HG03103 (cell line): ENCODE measurements at regions not wholly inside any gene's neighbourhood (a gene's known extent, or its start where the extent isn't known, plus 50 kb on each side); places are given as distances from the start of the nearest gene placed in this dataset.

Experiments
- ATAC-seq: cut with Tn5 transposase; IDR thresholded peaks from one replicate; pipeline ENCODE4 v1.9.1; 2021; ENCODE audit warnings: low read depth; ENCODE audit not compliant: unreplicated experiment

DNA sequence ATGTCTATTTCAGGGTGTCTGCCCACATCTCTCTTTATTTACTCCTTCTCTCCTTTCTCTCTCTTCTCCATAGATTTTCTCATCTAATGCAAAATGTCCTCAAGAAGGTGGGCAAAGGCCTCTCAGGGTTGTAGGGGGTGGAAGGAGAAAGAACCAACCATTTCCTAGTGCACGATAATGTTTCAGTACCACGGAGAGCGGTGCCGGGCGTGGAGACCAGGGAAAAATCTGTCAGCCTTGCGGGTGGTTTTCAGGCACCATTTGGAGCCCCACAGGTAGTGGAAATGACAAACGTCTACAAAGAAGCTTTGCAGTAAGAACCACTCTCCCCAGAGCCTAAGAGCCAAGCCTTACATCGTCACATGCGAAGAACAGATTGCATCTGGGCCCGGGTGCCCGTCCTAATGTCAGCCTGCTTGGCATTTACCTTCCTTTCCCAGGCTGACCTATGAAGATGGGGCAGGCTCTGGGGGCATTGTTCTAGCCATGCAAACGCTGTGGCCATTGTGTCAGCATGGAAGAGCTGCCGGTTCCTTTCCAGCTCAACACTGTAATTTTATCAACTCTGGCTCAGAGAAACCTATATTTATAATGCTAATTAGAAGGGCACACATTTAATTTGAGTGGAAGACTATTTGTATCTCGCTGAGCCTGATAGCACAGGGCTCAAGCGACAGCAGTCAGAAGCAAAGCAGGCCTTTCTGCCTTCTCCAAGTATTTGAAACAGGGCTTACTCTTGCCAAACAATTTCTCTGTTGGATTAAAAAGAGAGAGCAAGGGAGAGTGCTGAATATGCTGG lies 430.1 kb upstream of the WWC1 start:
- ATAC-seq, result no peak

DNA sequence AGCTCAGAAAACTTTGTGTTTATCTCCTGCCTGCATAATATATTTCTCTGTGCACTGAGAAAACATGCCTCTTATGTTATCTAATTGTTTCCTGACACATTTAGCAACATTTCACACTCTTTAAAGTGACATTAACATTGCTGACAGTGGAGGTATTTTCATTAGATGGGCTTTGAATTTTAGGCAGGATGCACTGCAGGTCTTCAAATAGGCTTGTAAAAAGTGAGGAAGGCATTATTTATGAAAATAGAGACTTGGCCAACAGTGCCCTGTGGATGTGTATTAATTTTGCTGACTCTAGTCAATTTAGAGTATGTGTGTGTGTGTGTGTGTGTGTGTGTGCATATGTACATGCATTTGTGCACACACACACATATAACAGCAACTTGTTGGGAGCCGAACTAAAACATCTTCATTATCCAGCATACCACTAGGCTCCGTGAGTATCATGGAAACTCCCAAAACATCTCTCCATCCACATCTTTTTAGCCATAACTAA lies 429.5 kb upstream of the WWC1 start:
- no peak for ATAC-seq

DNA sequence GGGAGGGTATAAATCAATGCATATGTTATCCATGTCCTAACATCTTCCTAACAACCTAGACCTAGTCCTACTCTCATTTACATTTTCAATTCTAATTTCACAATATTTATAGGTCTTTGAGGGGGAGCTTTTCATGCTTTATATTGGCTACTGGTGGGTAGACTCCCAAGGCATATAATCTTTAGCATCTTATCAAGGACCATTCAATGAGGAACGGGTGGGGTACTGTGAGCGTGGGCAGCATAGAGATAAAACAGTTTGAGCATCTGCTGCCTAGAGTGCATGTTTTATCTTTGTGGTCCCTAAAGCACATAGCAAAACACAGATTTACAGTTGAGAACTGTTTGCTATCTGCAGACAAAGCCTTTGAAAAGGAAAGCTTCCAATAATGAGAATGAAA lies 427.6 kb upstream of the WWC1 start:
- no peak for ATAC-seq

DNA sequence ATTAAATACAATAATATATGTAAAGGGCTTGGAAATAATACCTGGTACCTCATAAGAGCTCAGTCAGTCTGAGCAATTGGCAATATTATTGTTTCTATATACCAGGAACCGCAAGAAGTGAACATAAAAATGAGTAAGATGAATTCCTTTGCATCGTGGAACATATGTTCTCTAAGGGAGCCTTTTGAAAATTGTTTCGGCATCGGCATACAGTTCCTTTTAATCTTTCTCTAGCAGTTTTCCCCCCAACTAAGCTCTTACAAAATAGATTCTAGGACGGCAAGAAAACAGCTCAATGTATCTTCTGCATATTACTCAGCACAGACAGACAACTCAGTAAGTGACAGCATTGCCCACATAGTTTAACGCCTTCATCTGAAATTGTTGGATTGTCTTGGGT lies 426.6 kb upstream of the WWC1 start:
- ATAC-seq, result no peak

DNA sequence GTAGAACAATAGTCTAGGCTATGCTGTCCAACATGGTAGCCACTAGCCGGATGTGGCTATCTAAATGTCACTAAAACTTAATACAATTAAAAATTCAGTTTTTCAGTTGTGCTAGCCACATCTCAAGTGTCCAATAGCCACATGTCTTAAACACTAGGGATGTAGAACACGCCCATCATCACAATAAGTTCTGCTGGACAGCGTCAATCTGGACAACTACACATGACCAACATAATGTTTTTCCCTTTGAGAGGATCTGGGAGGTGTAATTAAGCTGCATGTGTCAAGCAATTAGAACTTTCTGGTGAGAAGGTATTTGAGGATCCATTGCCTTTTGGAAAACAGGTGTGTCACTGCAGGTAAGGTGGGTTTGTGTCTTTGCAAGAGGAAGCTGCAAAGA lies 424.6 kb upstream of the WWC1 start:
- no peak for ATAC-seq

DNA sequence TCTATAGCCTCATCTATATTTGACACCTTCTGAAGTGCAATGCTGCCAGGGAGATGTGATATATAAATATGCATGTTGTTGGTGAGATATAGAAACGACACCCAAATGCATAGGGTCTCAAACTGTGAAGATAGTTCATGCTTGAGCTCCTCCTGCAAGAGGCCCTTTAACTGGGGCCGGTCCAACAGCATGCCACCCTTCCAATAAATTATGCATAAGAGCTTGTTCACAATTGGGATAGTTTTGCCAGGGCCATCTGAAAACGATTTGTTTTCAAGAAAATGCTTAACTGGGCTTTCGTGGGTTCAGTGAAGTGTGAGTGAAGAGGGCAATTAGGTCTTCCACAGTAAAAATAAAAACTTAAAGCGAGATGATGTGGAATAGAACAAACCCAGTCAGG lies 424.2 kb upstream of the WWC1 start:
- no peak for ATAC-seq

DNA sequence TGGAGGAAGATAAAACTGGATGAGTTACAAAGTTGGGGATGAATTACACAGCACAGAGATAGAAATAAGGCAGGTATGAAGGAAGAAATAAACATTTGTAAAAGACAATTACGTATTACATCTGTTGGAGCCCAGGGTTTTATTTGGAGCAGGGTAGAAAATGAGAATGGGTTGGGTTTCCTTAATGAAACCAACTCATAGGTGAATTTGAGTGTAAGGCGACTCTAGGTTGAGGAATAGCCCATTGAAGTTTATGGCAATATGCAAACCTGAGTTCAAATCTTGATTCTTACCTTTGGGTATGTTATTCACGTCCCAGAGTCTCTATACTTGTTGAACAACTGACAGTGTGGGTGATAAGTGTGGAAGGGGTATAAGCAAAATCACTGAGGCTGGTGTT lies 422.3 kb upstream of the WWC1 start:
- ATAC-seq, result no peak

DNA sequence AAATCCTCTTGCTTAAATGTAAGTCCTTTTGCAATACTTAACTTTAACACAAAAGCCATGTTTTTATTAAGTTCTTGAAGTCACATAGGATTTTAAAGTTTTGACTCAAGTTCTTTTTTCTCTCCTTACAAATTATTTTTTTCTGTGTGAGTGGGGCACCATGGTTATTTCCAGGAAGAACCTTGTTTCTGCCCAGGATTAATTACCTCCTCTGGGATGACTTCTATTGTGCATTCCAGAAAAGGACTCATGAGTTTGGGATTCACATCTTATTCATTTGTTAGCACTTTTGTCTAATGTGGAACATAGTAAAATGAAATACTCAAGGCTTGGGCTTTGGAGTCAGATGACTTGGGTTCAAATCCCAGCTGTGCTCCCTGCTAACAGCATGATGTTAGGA lies 421.4 kb upstream of the WWC1 start:
- ATAC-seq, result no peak

DNA sequence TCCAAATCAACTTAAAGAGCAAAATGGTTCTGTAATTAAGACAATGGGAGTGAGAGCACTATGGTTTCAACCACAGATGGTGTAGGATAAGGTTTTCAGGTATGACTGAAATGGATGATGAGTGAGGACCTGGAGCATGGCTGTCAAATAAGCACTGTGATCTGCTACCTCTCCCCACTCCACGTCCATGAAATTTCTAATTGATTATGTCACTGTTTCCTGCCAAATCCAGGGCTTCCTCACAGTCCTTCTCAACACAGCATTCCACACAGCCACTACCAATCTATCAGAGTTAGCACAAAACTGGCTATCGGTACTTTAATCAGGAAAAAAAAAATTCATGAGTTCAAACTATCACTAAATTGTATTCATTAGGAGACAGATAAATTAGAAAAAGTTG lies 420.4 kb upstream of the WWC1 start:
- no peak for ATAC-seq

DNA sequence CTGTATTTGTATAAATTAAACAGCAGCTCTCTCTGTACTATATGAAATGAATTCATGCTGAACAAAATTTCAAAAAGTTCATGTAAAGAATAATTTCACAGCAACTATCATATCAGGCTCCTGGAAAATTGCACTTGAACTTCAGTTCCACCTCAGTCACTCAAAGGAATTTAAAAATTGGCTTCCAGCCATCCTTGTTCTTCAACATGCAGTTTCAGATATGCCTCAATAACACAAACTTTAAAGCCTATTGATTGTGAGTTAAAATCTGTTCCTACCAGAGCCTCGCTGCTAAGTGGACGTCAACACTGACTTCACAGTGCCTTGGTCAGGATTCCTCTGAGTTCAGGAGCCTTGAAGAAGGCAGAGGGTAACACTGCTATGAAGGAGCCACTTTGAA lies 418.7 kb upstream of the WWC1 start:
- ATAC-seq, result no peak

DNA sequence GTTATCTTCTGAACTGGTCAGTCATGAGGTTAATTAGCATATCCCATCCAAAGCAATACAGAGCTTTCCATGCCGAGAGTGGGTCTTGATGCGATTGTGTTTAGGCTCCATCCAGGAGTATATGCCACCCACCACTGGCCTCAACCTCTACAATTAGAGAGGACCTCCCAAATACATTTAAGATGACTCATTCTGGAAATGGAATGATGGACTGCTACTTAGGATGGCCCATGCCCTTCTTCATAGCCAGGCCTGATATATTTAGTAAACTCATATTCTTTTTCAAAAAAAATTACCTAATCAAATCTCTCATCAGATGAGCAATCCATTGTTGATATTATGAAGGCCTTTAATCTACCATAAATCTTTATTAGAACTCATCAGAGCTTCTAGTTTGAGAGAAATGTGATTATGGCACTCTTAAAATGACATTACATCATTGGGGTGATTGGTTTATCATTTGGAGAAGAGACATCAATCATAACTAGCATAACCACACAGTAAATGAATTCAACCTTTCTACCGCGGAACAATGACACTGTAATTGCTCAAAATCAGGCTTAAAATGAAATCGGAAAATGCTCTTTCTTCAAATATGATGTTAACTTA lies 414.2 kb upstream of the WWC1 start:
- no peak for ATAC-seq

DNA sequence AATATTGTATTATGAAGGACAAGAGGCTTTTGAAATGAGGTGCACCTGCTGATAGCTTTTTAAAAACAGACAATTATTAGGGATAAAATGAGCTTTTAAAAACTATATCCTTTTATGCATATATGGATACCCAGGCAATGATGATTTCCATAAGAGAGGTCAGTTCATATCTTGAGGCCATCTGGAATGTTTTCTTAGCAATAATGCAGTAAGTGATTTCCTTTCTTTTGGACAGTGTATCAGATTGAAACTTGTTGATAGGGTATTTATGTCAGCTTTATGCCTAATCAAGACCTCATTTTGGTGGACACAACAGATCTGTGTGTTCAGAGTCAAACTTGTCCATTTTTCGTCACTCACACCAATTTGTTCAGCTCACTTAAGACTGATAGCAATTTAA lies 413.5 kb upstream of the WWC1 start:
- ATAC-seq, result no peak

DNA sequence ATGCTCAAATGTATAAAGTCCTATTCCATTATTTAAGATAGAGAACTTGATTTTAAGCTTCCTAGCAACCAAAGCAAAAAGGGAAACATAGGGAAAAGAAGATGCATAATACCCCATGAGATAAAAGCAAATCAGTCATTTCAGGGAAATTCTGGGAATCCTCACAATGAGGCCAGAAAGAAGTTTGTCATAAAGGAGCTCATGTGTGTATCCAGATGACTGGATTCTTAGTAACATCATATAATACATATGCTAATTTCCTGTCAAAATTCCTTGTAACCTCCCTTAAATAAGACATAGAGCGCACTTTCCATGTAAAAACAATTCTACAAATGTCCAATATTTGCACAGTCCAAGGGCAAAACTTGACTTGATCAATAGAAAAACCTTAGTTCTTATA lies 411.0 kb upstream of the WWC1 start:
- no peak for ATAC-seq

DNA sequence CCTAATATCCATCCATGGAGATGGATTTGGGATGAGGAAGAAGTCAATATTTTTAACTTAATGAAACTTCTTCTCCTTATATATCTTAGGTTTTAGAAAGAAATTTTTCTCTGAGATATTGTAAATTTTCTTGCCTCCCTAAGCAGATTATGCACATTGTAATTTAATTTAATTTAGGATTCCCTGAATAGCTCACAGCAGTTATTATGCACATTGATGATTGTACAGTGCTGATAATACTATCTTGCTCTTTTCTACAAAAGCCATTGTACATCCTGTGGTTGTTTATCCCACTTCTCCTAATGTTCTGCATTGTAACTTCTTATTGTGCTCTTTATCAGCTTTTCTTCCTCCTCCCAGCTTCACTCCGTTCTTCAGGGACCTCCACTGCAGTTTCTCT lies 410.4 kb upstream of the WWC1 start:
- ATAC-seq, result no peak

DNA sequence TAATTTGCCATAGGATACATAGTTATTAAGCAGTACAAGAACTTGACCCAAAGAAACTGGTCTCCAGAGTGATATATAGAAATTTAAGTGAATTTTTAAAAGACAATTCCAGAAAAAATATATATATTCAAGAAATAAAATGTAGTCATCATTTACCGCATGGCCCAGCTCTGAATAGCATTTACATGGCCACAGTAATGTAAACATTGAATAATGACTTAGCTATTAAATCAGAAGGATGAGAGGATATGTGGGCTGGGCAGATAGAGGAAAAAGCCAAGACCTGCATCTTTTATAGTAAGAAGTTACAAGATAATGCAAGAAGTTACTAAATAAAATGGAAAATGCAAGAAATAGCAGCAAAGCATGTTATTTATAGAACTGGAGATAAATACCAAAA lies 405.2 kb upstream of the WWC1 start:
- no peak for ATAC-seq

DNA sequence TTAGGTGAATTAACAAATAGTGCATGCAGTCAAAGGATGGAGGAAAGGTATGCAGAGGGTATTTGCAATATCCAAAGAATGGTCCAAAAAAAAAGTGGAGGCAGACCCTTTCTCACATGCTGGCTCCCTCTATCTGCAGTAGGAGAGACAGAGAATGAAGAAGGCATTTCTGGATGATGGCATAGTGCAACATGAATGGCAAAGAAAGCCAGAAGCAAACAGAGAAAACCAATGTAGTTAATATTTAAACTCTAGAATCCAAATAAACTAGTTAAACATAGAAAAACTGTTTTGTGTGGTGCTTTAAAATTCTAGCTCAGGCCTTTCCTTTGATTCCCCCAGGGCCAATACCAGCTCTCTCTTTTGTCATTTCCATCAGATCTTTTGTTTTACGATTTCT lies 403.1 kb upstream of the WWC1 start:
- no peak for ATAC-seq

DNA sequence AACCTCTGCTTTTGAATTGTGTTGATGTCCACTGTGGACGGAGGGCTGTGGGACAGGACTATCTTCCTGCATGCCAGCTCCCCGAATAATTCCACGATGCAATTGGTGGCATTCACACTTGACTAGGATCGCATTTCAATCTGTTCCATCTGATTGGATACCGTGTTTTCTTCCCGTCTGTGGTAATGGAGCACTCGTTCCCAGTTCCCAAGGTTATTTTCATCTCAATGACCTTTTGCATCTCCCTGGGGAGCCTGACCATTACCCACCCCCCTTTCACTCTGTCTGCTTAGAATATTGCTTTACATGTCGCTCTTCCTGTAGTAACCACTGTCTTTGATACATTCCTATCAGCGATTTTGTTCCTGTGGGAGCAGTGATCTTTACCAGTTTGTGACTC lies 402.2 kb upstream of the WWC1 start:
- ATAC-seq, result no peak

DNA sequence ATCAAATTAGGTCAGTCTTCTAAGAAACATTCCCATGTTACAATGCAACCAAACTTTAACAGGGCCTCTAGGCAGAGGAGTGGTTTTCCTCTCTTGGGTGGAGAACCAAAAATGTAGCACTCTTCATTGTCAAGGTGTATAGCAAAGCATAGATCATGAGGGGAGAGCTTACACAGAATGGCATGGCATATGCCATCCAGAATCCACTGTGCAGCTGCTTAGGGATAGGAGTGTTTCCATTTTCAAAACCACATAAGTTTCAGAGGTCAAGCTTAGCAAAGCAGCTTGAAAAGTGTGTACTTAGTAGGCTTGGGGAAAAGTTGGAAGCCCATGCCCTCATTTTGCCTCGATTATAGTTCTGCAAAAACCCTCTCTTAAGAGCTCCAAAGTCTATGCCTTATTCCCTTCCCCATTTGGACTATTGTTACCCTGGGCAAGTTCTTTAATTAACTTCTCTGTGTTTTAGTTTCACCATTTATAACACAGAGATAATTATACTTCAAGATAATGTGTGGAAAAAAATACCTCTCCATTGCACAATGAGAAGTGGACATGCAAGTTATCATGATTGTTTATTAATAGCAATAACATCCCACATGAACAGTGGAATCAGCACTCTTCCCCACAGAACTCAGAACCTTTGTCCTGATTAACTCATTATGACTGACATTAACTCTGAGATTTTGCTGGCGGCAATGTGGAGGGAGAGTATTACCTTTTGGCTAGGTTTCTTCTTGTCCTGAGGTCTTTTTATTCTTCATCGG lies 398.9 kb upstream of the WWC1 start:
- ATAC-seq, result no peak

DNA sequence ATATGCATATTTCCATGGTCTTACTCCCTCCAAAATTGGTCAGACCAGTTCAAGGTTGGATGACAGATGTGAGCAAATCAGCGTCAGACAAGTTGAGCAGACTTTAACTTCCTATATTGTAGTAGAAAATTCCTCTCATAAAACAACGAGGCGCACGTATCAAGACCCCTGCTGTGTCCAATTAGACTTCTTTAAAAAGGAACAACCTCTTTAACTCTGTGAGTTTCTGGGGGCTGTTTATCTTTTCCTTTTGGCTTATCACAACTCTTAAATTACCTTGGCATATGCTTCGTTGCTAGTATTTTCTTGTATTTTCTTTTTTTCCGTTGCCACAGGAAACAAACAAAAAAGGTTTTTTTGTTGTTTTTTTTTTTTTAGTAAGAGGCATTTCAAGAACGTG lies 398.2 kb upstream of the WWC1 start:
- ATAC-seq, result no peak

DNA sequence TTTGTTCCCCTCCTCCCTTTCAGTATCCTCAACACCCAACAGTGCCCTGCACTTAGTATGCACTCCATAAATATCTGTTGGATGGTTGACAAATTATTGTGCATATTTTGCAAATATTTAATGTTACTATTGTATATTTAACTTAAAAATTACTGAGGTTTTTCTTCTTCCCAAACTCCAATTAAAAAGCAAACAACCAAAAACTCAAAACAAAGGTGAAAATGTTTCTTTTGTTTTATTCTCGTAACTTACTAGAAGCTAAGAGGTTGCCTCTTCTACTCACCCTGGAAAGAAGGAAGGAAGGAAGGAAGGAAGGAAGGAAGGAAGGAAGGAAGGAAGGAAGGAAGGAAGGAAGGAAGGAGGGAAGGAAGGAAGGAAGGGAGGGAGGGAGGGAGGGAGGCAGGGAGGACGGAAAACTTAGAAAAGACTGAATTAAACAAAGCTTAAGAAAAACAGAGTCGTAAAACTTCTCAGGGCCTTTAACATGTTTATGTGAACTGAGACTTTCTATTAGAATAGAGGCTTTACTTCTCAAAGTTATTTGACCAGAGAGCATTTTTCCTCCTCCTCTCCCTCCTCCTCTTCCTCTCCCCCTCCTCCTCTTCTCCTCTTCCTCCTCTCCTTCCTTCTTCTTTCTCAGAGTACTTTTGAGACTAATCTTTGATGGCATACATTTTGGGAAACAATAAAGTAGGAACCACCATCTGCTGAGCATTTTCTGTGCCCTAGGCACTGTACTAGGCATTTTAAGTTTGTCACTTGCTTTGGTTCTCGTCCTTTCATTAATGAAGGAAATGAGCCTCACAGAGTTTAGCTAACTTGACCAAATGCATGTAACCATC lies 396.6 kb upstream of the WWC1 start:
- ATAC-seq, result no peak
